Gastroesophageal sphincter (tissue), 3 donors: ENCODE measurements at regions not wholly inside any gene's neighbourhood (a gene's known extent, or its start where the extent isn't known, plus 50 kb on each side); places are given as distances from the start of the nearest gene placed in this dataset.

Experiments used
- EP300 ChIP-seq: sonication (generic); formaldehyde crosslinking; IDR thresholded peaks from one replicate; pipeline ENCODE4 v1.6.1; 2017; ENCODE audit warnings: antibody characterized with exemption, mild to moderate bottlenecking
- POLR2A ChIP-seq, 2 donors: fragments of 450-650 bp; IDR thresholded peaks; one replicate each; pipeline ENCODE4 v1.6.1; 2017; ENCODE audit warnings: antibody characterized with exemption in 2 of 2, mild to moderate bottlenecking in 2 of 2, moderate library complexity in 1 of 2
- POLR2AphosphoS5 ChIP-seq: sonication (generic); formaldehyde crosslinking; IDR thresholded peaks from one replicate; pipeline ENCODE4 v1.6.1; 2017; ENCODE audit warnings: antibody characterized with exemption
- TF ChIP-seq, protein P1 (sequence below), 4 experiments: fragments of 200-600 bp in 2 of 4; fragments of 450-650 bp in 2 of 4; sonication (generic) in 1 of 4; IDR thresholded peaks; one replicate each; pipeline ENCODE4 v1.5.1; 2017 to 2019; ENCODE audit warnings: antibody characterized with exemption in 4 of 4, mild to moderate bottlenecking in 2 of 4, moderate library complexity in 2 of 4

DNA sequence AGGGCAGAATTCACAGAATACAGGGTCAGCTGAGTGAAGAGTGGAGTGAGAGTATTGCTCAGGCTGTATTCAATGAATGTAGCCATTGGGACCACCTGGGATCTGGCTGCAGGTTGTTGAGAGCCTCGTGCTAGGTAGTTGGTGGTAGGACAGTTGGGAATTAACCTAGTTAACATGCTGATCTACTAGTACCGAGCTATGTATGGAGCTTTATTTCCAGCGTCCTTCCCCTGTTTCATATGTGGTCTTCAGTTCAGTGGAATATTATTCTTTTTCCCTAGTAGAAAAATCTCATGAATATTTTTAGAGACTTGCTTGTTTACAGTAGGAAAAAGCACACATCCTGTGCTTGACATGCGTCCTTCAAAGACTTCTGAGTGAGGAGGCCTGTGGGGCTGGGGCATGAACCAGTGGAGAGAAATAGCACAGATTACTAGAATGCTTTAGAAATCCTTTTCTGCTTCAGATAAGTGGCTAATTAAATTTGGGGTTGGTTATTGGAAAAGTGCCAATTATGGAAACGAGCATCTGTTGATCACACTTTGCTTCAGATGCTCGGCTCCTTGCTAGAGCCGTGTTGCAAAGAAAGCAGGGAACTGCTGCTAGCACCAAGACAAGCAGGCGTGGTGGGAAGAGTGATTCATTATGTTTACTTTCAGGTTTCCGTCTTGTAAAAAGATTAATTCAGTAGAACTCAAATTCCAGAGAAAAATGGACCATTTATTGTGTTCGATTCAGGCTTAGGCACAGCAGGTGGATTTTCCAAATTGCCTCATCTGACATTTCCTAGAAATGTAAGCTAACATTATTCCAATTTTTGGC lies 53.6 kb downstream of the ARF6 start:
- TF ChIP-seq, protein P1, sequence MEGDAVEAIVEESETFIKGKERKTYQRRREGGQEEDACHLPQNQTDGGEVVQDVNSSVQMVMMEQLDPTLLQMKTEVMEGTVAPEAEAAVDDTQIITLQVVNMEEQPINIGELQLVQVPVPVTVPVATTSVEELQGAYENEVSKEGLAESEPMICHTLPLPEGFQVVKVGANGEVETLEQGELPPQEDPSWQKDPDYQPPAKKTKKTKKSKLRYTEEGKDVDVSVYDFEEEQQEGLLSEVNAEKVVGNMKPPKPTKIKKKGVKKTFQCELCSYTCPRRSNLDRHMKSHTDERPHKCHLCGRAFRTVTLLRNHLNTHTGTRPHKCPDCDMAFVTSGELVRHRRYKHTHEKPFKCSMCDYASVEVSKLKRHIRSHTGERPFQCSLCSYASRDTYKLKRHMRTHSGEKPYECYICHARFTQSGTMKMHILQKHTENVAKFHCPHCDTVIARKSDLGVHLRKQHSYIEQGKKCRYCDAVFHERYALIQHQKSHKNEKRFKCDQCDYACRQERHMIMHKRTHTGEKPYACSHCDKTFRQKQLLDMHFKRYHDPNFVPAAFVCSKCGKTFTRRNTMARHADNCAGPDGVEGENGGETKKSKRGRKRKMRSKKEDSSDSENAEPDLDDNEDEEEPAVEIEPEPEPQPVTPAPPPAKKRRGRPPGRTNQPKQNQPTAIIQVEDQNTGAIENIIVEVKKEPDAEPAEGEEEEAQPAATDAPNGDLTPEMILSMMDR (IDR thresholded peaks at IDR 0.05) = no peak
- TF ChIP-seq EP300 (no peak), POLR2AphosphoS5 (no peak), POLR2A (IDR thresholded peaks at IDR 0.05) (no peak)
